Uterus (tissue), 2 donors: ENCODE measurements at regions not wholly inside any gene's neighbourhood (a gene's known extent, or its start where the extent isn't known, plus 50 kb on each side); places are given as distances from the start of the nearest gene placed in this dataset.

Experiments used
- CTCF ChIP-seq, 4 experiments: fragments of 200-600 bp in 2 of 4; fragments of 450-650 bp in 2 of 4; sonication (generic) in 2 of 4; IDR thresholded peaks; one replicate each; pipeline ENCODE4 v1.5.1; 2016 to 2019; ENCODE audit warnings: antibody characterized with exemption in 4 of 4, mild to moderate bottlenecking in 2 of 4, moderate library complexity in 1 of 4
- POLR2A ChIP-seq, 2 donors: fragments of 450-650 bp; IDR thresholded peaks; one replicate each; pipeline ENCODE4 v1.6.1; 2016; ENCODE audit warnings: antibody characterized with exemption in 2 of 2, mild to moderate bottlenecking in 1 of 2, moderate library complexity in 1 of 2

DNA sequence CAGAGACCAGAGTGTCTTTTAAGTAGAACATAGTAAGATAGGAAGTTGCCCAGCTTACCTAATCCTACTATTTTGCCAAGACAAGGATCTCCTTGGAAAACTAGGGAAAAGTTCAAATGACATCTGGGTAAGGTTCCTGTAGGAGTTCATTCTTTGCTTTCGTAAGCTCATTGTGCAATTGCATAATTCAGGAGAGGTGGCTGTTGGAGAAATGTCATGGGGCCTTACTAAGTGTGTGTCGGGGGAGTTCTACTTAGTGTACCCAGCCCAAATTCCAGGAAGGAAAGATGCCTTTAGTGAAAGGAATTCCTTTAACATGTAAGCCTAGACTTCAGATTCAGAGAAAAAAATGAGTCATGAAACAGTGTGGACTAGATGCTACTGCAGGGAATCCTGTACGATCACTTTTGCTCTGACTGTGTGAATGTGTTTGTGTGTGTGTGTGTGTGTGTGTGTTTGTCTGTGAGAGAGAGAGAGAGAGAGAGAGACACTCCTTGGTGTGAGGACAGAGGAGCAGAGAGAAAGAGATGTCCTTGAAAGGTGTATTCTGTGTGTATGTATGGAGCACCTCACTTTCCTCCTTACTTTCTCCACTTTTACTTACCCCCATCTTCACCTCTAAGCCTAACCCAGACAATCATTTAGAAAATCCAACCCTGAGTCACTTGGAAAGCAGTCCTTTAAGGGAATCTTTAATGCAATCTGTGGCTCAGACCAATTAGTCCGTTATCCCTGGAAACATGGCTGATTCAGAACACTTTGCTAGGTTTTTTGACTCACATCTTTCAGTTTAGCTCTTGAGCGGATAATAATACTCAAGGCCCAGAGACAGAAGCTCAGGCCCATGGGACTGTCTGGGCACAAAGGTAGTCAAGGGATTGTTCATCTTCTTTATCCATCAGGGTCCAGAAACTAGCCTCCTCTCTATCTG is 114.5 kb upstream of the ACSL4 start:
- no peak for TF ChIP-seq POLR2A (IDR thresholded peaks at IDR 0.05)
- no peak for TF ChIP-seq CTCF (IDR thresholded peaks at IDR 0.05)
